A549 (cell line): ENCODE measurements at regions not wholly inside any gene's neighbourhood (a gene's known extent, or its start where the extent isn't known, plus 50 kb on each side); places are given as distances from the start of the nearest gene placed in this dataset.

Experiments used
- CEBPB ChIP-seq, 2 experiments: fragments of >200 bp in 1 of 2; sonication (Bioruptor Twin) in 1 of 2; formaldehyde crosslinking in 1 of 2; IDR thresholded peaks; 2 replicates each; pipeline ENCODE4 v1.6.1; 2012 to 2016
- EHMT2 ChIP-seq: fragments of 200-600 bp; sonication (generic); IDR thresholded peaks from 2 replicates; pipeline ENCODE4 v1.6.1; 2016; ENCODE audit warnings: antibody characterized with exemption, low read depth, mild to moderate bottlenecking, moderate library complexity
- EP300 ChIP-seq, 2 experiments: fragments of >200 bp; sonication (Bioruptor Twin); formaldehyde crosslinking; IDR thresholded peaks; 2 replicates in 1 of 2; 3 replicates in 1 of 2; pipeline ENCODE4 v1.6.1; 2016 to 2017
- MAZ ChIP-seq: fragments of 150-350 bp; IDR thresholded peaks from 2 replicates; pipeline ENCODE4 v1.6.1; 2014; ENCODE audit warnings: antibody characterized with exemption, low read depth, low read length, borderline replicate concordance
- MYC ChIP-seq: IDR thresholded peaks from 2 replicates; pipeline ENCODE4 v1.6.1; 2012; ENCODE audit warnings: mild to moderate bottlenecking, inconsistent platforms, low read length, improper control_type of control experiment, borderline replicate concordance
- POLR2A ChIP-seq: IDR thresholded peaks from 2 replicates; pipeline ENCODE4 v1.6.1; 2012; ENCODE audit warnings: mild to moderate bottlenecking, low read length
- RCOR1 ChIP-seq: fragments of 150-350 bp; IDR thresholded peaks from 2 replicates; pipeline ENCODE4 v1.6.1; 2014; ENCODE audit warnings: antibody characterized with exemption, low read length, low read depth
- RFX5 ChIP-seq: fragments of 450-650 bp; IDR thresholded peaks from 2 replicates; pipeline ENCODE4 v1.7.1; 2014; ENCODE audit warnings: antibody characterized with exemption, mild to moderate bottlenecking, moderate library complexity
- ZFP36 ChIP-seq: fragments of 450-650 bp; IDR thresholded peaks from 2 replicates; pipeline ENCODE4 v1.6.1; 2014; ENCODE audit warnings: borderline replicate concordance; ENCODE audit not compliant: partially characterized antibody
- TF ChIP-seq, protein P1 (sequence below): fragments of >200 bp; sonication (Bioruptor Twin); formaldehyde crosslinking; IDR thresholded peaks from 3 replicates; pipeline ENCODE4 v1.5.1; 2016

- TF ChIP-seq, protein P1, sequence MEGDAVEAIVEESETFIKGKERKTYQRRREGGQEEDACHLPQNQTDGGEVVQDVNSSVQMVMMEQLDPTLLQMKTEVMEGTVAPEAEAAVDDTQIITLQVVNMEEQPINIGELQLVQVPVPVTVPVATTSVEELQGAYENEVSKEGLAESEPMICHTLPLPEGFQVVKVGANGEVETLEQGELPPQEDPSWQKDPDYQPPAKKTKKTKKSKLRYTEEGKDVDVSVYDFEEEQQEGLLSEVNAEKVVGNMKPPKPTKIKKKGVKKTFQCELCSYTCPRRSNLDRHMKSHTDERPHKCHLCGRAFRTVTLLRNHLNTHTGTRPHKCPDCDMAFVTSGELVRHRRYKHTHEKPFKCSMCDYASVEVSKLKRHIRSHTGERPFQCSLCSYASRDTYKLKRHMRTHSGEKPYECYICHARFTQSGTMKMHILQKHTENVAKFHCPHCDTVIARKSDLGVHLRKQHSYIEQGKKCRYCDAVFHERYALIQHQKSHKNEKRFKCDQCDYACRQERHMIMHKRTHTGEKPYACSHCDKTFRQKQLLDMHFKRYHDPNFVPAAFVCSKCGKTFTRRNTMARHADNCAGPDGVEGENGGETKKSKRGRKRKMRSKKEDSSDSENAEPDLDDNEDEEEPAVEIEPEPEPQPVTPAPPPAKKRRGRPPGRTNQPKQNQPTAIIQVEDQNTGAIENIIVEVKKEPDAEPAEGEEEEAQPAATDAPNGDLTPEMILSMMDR, result no peak
- TF ChIP-seq EHMT2 (no peak), MAZ (no peak), RFX5 (no peak), CEBPB (IDR thresholded peaks at IDR 0.05) (no peak), EP300 (IDR thresholded peaks at IDR 0.05) (no peak), POLR2A (no peak), RCOR1 (no peak), ZFP36 (no peak), MYC (no peak)
These were observed 345.6 kb downstream of the GRB14 start for GRCh38 chr2:164275659-164276058.
